GM18520 (cell line): ENCODE measurements at regions not wholly inside any gene's neighbourhood (a gene's known extent, or its start where the extent isn't known, plus 50 kb on each side); places are given as distances from the start of the nearest gene placed in this dataset.
"Not testable (repeated sequence)": the region's sequence is repeated elsewhere in the genome, so short reads cannot be mapped to it uniquely, and the experiment has no call there.

ENCODE experiments used
- ATAC-seq: cut with Tn5 transposase; IDR thresholded peaks from one replicate; pipeline ENCODE4 v1.9.1; 2021; ENCODE audit not compliant: unreplicated experiment

GRCh38 chr3:187995667-187996066 is 158.3 kb upstream of the LPP start:
- ATAC-seq: no peak

GRCh38 chr3:187996609-187997008 is 157.3 kb upstream of the LPP start:
- ATAC-seq: no peak

GRCh38 chr3:187997490-187997889 is 156.5 kb upstream of the LPP start:
- ATAC-seq: no peak

- ATAC-seq: no peak
Observed at GRCh38 chr3:187997946-187998561, 155.9 kb upstream of the LPP start.

GRCh38 chr3:187998611-187999010 is 155.3 kb upstream of the LPP start:
- ATAC-seq: no peak

- ATAC-seq: no peak
Observed at GRCh38 chr3:187999821-188000220, 154.1 kb upstream of the LPP start.

- no peak for ATAC-seq
Observed at GRCh38 chr3:188000361-188000861, 153.5 kb upstream of the LPP start.

GRCh38 chr3:188001093-188001492 is 152.9 kb upstream of the LPP start:
- no peak for ATAC-seq

GRCh38 chr3:188001926-188002325 is 152.0 kb upstream of the LPP start:
- no peak for ATAC-seq

GRCh38 chr3:188002626-188003138 is 151.3 kb upstream of the LPP start:
- ATAC-seq: no peak

GRCh38 chr3:188003188-188004171 is 150.5 kb upstream of the LPP start:
- no peak for ATAC-seq

GRCh38 chr3:188006726-188007393 is 147.1 kb upstream of the LPP start:
- no peak for ATAC-seq

- ATAC-seq: no peak
Observed at GRCh38 chr3:188007897-188008296, 146.1 kb upstream of the LPP start.

- no peak for ATAC-seq
Observed at GRCh38 chr3:188008582-188009213, 145.3 kb upstream of the LPP start.

GRCh38 chr3:188010478-188010877 is 143.5 kb upstream of the LPP start:
- ATAC-seq: no peak

- no peak for ATAC-seq
Observed at GRCh38 chr3:188019727-188020126, 134.2 kb upstream of the LPP start.

GRCh38 chr3:188021041-188021440 is 132.9 kb upstream of the LPP start:
- ATAC-seq: no peak

GRCh38 chr3:188021502-188022040 is 132.4 kb upstream of the LPP start:
- no peak for ATAC-seq

- not testable (repeated sequence) for ATAC-seq
Observed at GRCh38 chr3:188022902-188023301, 131.1 kb upstream of the LPP start.

GRCh38 chr3:188025555-188025954 is 128.4 kb upstream of the LPP start:
- ATAC-seq: no peak
